ENCODE measurements at regions not wholly inside any gene's neighbourhood (a gene's known extent, or its start where the extent isn't known, plus 50 kb on each side); places are given as distances from the start of the nearest gene placed in this dataset.

- CTCF ChIA-PET: no interaction called here
- Histone ChIP-seq H3K4me1 (ENCODE audit: control extremely low read depth in 1 of 4, control insufficient read depth in 4 of 4, insufficient read depth in 4 of 4, low read length in 3 of 4) (peaks cover 0 to 15% (median 9%) of the 10 kb centered on the region in 4 experiments), H3K9me3 (ENCODE audit: control extremely low read depth in 1 of 5, control insufficient read depth in 4 of 5, insufficient read depth in 2 of 5, low read depth in 1 of 5, low read length in 4 of 5) (peaks cover 0 to 2% (median 0%) of the 10 kb centered on the region in 5 experiments), H3K27ac (ENCODE audit: insufficient read depth in 1 of 2, low read depth in 1 of 2, low read length in 2 of 2, poor library complexity in 1 of 2, severe bottlenecking in 2 of 2) (no peak overlapping the region), H3K27me3 (replicated peaks in 2 of 5; ENCODE audit: control insufficient read depth in 4 of 5, insufficient read depth in 5 of 5, low read length in 4 of 5) (peaks cover 8 to 79% (median 42%) of the 10 kb centered on the region in 5 experiments), H3K4me3 (ENCODE audit: control insufficient read depth in 1 of 7, extremely low read depth in 1 of 7, insufficient read depth in 4 of 7, low read depth in 2 of 7, low read length in 6 of 7) (no peak overlapping the region), H3K36me3 (ENCODE audit: control insufficient read depth in 4 of 4, insufficient read depth in 4 of 4, low read length in 3 of 4) (no peaks in the 10 kb centered on the region)
- DNase-seq: no peak
- WGBS (ENCODE audit: insufficient coverage): 41% methylated on average over 6 of the region's 7 CpGs
- POLR2A ChIA-PET: no interaction called here
Observed at GRCh38 chr2:235268535-235268934, 225.3 kb upstream of the AGAP1 start.

DNA sequence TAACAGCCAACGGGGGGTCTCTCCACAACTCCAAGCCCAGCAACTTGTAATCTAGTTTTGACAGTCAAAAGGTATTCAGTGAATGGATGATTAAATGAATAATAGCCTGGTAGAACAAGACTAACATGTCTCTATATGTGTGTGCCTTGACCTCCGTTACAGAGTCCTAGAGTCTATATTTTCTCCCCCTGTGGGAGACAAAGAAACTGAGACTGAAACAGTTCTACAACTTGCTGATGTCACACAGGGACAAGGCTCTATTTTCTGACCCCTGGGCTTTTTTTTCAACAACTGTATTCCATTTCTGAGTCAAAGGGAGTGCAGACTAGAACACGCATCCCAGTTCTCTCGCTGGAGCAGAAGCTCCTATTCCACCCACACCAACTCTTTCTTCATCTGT, 223.6 kb upstream of the AGAP1 start:
- Histone ChIP-seq H3K4me3 (ENCODE audit: control insufficient read depth in 1 of 7, extremely low read depth in 1 of 7, insufficient read depth in 4 of 7, low read depth in 2 of 7, low read length in 6 of 7) (no peak overlapping the region), H3K9me3 (ENCODE audit: control extremely low read depth in 1 of 5, control insufficient read depth in 4 of 5, insufficient read depth in 2 of 5, low read depth in 1 of 5, low read length in 4 of 5) (peaks cover 1 to 17% (median 5%) of the 10 kb centered on the region in 5 experiments), H3K4me1 (ENCODE audit: control extremely low read depth in 1 of 4, control insufficient read depth in 4 of 4, insufficient read depth in 4 of 4, low read length in 3 of 4) (peaks cover 0 to 15% (median 9%) of the 10 kb centered on the region in 4 experiments), H3K27me3 (replicated peaks in 2 of 5; ENCODE audit: control insufficient read depth in 4 of 5, insufficient read depth in 5 of 5, low read length in 4 of 5) (peaks cover 2 to 76% (median 42%) of the 10 kb centered on the region in 5 experiments), H3K27ac (ENCODE audit: insufficient read depth in 1 of 2, low read depth in 1 of 2, low read length in 2 of 2, poor library complexity in 1 of 2, severe bottlenecking in 2 of 2) (no peak overlapping the region), H3K36me3 (ENCODE audit: control insufficient read depth in 4 of 4, insufficient read depth in 4 of 4, low read length in 3 of 4) (no peaks in the 10 kb centered on the region)
- ChIA-PET CTCF (no interaction called here), POLR2A (no interaction called here)
- 100% methylated on average over 1 of the region's 4 CpGs for WGBS (ENCODE audit: insufficient coverage)
- no peak for DNase-seq

DNA sequence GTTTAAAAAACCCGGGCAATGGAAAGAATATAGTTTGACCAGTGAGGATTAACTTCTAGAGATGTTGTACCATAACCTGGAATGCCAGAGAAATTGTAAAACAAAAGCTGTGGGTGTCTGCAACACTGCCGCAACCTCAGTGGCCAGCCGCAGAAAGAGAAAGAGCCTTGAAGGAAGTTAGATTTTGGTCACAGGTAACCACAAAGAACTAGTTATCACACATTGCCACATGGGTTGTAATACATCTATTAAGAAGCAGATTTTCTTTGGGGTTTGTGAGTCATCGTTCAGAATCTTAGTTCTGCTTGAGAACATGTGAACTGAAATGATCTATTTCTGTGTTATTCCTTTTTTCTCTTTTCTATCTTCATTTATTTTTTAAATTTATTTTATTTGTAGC, 222.9 kb upstream of the AGAP1 start:
- WGBS (ENCODE audit: insufficient coverage): 0% methylated on average over 1 of the region's 4 CpGs
- CTCF ChIA-PET: no interaction called here
- Histone ChIP-seq H3K27ac (ENCODE audit: insufficient read depth in 1 of 2, low read depth in 1 of 2, low read length in 2 of 2, poor library complexity in 1 of 2, severe bottlenecking in 2 of 2) (no peak overlapping the region), H3K9me3 (ENCODE audit: control extremely low read depth in 1 of 5, control insufficient read depth in 4 of 5, insufficient read depth in 2 of 5, low read depth in 1 of 5, low read length in 4 of 5) (peaks cover 1 to 23% (median 5%) of the 10 kb centered on the region in 5 experiments), H3K4me3 (ENCODE audit: control insufficient read depth in 1 of 7, extremely low read depth in 1 of 7, insufficient read depth in 4 of 7, low read depth in 2 of 7, low read length in 6 of 7) (no peak overlapping the region), H3K4me1 (ENCODE audit: control extremely low read depth in 1 of 4, control insufficient read depth in 4 of 4, insufficient read depth in 4 of 4, low read length in 3 of 4) (peaks cover 0 to 15% (median 9%) of the 10 kb centered on the region in 4 experiments), H3K27me3 (replicated peaks in 2 of 5; ENCODE audit: control insufficient read depth in 4 of 5, insufficient read depth in 5 of 5, low read length in 4 of 5) (peaks cover 2 to 76% (median 41%) of the 10 kb centered on the region in 5 experiments), H3K36me3 (ENCODE audit: control insufficient read depth in 4 of 4, insufficient read depth in 4 of 4, low read length in 3 of 4) (no peaks in the 10 kb centered on the region)
- peak; percentile 90 to 98 (median 97) for DNase-seq
- POLR2A ChIA-PET: no interaction called here

DNA sequence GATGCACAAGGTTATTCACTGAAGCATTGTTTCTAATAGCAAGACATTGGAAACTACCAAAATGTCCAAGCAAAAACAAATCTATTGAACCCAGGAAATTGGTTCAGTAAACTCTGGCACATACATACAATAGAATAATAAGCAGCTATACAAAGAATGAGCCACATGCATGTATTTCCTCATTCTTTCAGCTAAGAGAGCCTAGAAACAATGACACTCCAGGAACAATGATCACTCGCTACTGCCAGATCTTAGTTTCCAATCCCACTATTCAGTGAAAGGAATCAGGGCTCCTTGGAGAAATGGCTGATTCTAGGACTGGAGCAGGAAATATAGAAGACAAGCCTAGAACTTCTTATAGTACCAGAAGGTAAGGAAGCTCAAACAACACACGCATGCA, 221.9 kb upstream of the AGAP1 start:
- no peak for DNase-seq
- H3K36me3 ChIP-seq (ENCODE audit: control insufficient read depth in 4 of 4, insufficient read depth in 4 of 4, low read length in 3 of 4): no peaks in the 10 kb centered on the region
- peaks cover 0 to 15% (median 9%) of the 10 kb centered on the region in 4 experiments for H3K4me1 ChIP-seq (ENCODE audit: control extremely low read depth in 1 of 4, control insufficient read depth in 4 of 4, insufficient read depth in 4 of 4, low read length in 3 of 4)
- no peak overlapping the region for H3K27ac ChIP-seq (ENCODE audit: insufficient read depth in 1 of 2, low read depth in 1 of 2, low read length in 2 of 2, poor library complexity in 1 of 2, severe bottlenecking in 2 of 2)
- H3K9me3 ChIP-seq (ENCODE audit: control extremely low read depth in 1 of 5, control insufficient read depth in 4 of 5, insufficient read depth in 2 of 5, low read depth in 1 of 5, low read length in 4 of 5): peaks cover 3 to 33% (median 5%) of the 10 kb centered on the region in 5 experiments
- WGBS (ENCODE audit: insufficient coverage): no CpG with 5 or more reads among the region's 2 CpGs
- H3K27me3 ChIP-seq (replicated peaks in 2 of 5; ENCODE audit: control insufficient read depth in 4 of 5, insufficient read depth in 5 of 5, low read length in 4 of 5): peaks cover 4 to 76% (median 45%) of the 10 kb centered on the region in 5 experiments
- ChIA-PET CTCF (no interaction called here), POLR2A (no interaction called here)
- no peak overlapping the region for H3K4me3 ChIP-seq (ENCODE audit: control insufficient read depth in 1 of 7, extremely low read depth in 1 of 7, insufficient read depth in 4 of 7, low read depth in 2 of 7, low read length in 6 of 7)

GRCh38 chr2:235274023-235274422, 219.8 kb upstream of the AGAP1 start:
- peaks cover 2 to 74% (median 36%) of the 10 kb centered on the region in 5 experiments for H3K27me3 ChIP-seq (replicated peaks in 2 of 5; ENCODE audit: control insufficient read depth in 4 of 5, insufficient read depth in 5 of 5, low read length in 4 of 5)
- H3K4me3 ChIP-seq (ENCODE audit: control insufficient read depth in 1 of 7, extremely low read depth in 1 of 7, insufficient read depth in 4 of 7, low read depth in 2 of 7, low read length in 6 of 7): no peak overlapping the region
- ChIA-PET CTCF (no interaction called here), POLR2A (no interaction called here)
- no peak overlapping the region for H3K27ac ChIP-seq (ENCODE audit: insufficient read depth in 1 of 2, low read depth in 1 of 2, low read length in 2 of 2, poor library complexity in 1 of 2, severe bottlenecking in 2 of 2)
- H3K36me3 ChIP-seq (ENCODE audit: control insufficient read depth in 4 of 4, insufficient read depth in 4 of 4, low read length in 3 of 4): no peaks in the 10 kb centered on the region
- WGBS (ENCODE audit: insufficient coverage): 73% methylated on average over 1 of the region's 2 CpGs
- DNase-seq: no peak
- H3K4me1 ChIP-seq (ENCODE audit: control extremely low read depth in 1 of 4, control insufficient read depth in 4 of 4, insufficient read depth in 4 of 4, low read length in 3 of 4): peaks cover 0 to 15% (median 9%) of the 10 kb centered on the region in 4 experiments
- H3K9me3 ChIP-seq (ENCODE audit: control extremely low read depth in 1 of 5, control insufficient read depth in 4 of 5, insufficient read depth in 2 of 5, low read depth in 1 of 5, low read length in 4 of 5): peaks cover 3 to 38% (median 8%) of the 10 kb centered on the region in 5 experiments

GRCh38 chr2:235277485-235277884, 216.4 kb upstream of the AGAP1 start:
- Histone ChIP-seq H3K36me3 (ENCODE audit: control insufficient read depth in 4 of 4, insufficient read depth in 4 of 4, low read length in 3 of 4) (no peaks in the 10 kb centered on the region), H3K9me3 (ENCODE audit: control extremely low read depth in 1 of 5, control insufficient read depth in 4 of 5, insufficient read depth in 2 of 5, low read depth in 1 of 5, low read length in 4 of 5) (peaks cover 3 to 50% (median 16%) of the 10 kb centered on the region in 5 experiments), H3K4me3 (ENCODE audit: control insufficient read depth in 1 of 7, extremely low read depth in 1 of 7, insufficient read depth in 4 of 7, low read depth in 2 of 7, low read length in 6 of 7) (no peak overlapping the region), H3K27ac (ENCODE audit: insufficient read depth in 1 of 2, low read depth in 1 of 2, low read length in 2 of 2, poor library complexity in 1 of 2, severe bottlenecking in 2 of 2) (no peak overlapping the region), H3K27me3 (replicated peaks in 2 of 5; ENCODE audit: control insufficient read depth in 4 of 5, insufficient read depth in 5 of 5, low read length in 4 of 5) (peaks cover 2 to 84% (median 39%) of the 10 kb centered on the region in 5 experiments), H3K4me1 (ENCODE audit: control extremely low read depth in 1 of 4, control insufficient read depth in 4 of 4, insufficient read depth in 4 of 4, low read length in 3 of 4) (no peaks in the 10 kb centered on the region)
- 100% methylated on average over 1 of the region's 3 CpGs for WGBS (ENCODE audit: insufficient coverage)
- DNase-seq: no peak
- CTCF ChIA-PET: no interaction called here
- POLR2A ChIA-PET: no interaction called here

- ChIA-PET POLR2A (no interaction called here), CTCF (interaction anchor here (1.4 kb wide), 1 partner anchor 34 kb away, joined by 3 read pairs; no protein-coding TSS in a partner anchor)
- WGBS (ENCODE audit: insufficient coverage): 83% methylated on average over 2 of the region's 6 CpGs
- Histone ChIP-seq H3K27me3 (replicated peaks in 2 of 5; ENCODE audit: control insufficient read depth in 4 of 5, insufficient read depth in 5 of 5, low read length in 4 of 5) (peaks cover 2 to 80% (median 33%) of the 10 kb centered on the region in 5 experiments), H3K27ac (ENCODE audit: insufficient read depth in 1 of 2, low read depth in 1 of 2, low read length in 2 of 2, poor library complexity in 1 of 2, severe bottlenecking in 2 of 2) (no peak overlapping the region), H3K4me3 (ENCODE audit: control insufficient read depth in 1 of 7, extremely low read depth in 1 of 7, insufficient read depth in 4 of 7, low read depth in 2 of 7, low read length in 6 of 7) (no peak overlapping the region), H3K9me3 (ENCODE audit: control extremely low read depth in 1 of 5, control insufficient read depth in 4 of 5, insufficient read depth in 2 of 5, low read depth in 1 of 5, low read length in 4 of 5) (peaks cover 2 to 47% (median 14%) of the 10 kb centered on the region in 5 experiments), H3K4me1 (ENCODE audit: control extremely low read depth in 1 of 4, control insufficient read depth in 4 of 4, insufficient read depth in 4 of 4, low read length in 3 of 4) (no peaks in the 10 kb centered on the region), H3K36me3 (ENCODE audit: control insufficient read depth in 4 of 4, insufficient read depth in 4 of 4, low read length in 3 of 4) (no peaks in the 10 kb centered on the region)
- DNase-seq: no peak
Observed at GRCh38 chr2:235278771-235279355, 215.0 kb upstream of the AGAP1 start.

All from common myeloid progenitor, CD34-positive (primary cell).